ENCODE measurements at regions not wholly inside any gene's neighbourhood (a gene's known extent, or its start where the extent isn't known, plus 50 kb on each side); places are given as distances from the start of the nearest gene placed in this dataset.

DNA sequence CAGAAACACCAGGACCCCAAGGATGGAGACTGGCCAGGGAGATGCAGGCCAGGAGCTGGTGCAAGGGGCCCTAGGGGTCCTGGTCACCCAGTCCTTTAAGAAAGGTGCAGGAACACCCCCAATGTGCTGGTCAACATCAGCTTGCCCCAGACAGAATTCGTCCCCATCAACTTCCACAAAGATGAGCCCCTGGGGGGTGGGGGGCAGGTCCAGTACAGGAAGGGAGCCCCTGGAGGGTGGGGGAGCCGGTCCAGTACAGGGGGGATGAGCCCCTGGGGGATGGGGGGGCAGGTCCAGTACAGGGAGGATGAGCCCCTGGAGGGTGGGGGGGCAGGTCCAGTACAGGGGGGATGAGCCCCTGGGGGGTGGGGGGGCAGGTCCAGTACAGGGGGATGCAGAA is 160.7 kb upstream of the SALL3 start:
- Histone ChIP-seq H3K36me3 (ENCODE audit: control insufficient read depth in 2 of 2, extremely low read depth in 1 of 2, insufficient read depth in 2 of 2, low read length in 2 of 2) (no peaks in the 10 kb centered on the region), H3K9me1 (ENCODE audit: control insufficient read depth, extremely low read depth, insufficient read depth, low read length) (no peaks in the 10 kb centered on the region), H3K27me3 (ENCODE audit: control insufficient read depth, extremely low read depth, insufficient read depth, low read length) (no peaks in the 10 kb centered on the region), H3K9me3 (ENCODE audit: control insufficient read depth, low read depth, low read length) (peaks cover 2% of the 10 kb centered on the region), H3K4me1 (ENCODE audit: control insufficient read depth, extremely low read depth, insufficient read depth, low read length) (no peaks in the 10 kb centered on the region), H3K27ac (ENCODE audit: control insufficient read depth, insufficient read depth, low read length) (no peak overlapping the region), H3K4me3 (ENCODE audit: control insufficient read depth in 2 of 3, extremely low read depth in 1 of 3, insufficient read depth in 2 of 3, low read depth in 1 of 3, low read length in 3 of 3) (no peak overlapping the region), H4K20me1 (ENCODE audit: control insufficient read depth, extremely low read depth, insufficient read depth, low read length) (no peaks in the 10 kb centered on the region), H3K9ac (ENCODE audit: control insufficient read depth, extremely low read depth, insufficient read depth, low read length) (no peak overlapping the region), H3K4me2 (ENCODE audit: control insufficient read depth, extremely low read depth, insufficient read depth, low read depth, low read length) (no peak overlapping the region), H2AFZ (ENCODE audit: control insufficient read depth, low read length) (no peak overlapping the region), H3K79me2 (ENCODE audit: control insufficient read depth, insufficient read depth, low read length) (no peaks in the 10 kb centered on the region)
- FAIRE-seq, result no peak
- DNase-seq (ENCODE audit: low read depth, low spot score), result no peak
- dilution Hi-C loops (cut with MboI; ENCODE audit: extremely low pct_ligation_motif_present, low sequenced_read_pairs), result no loop called here
- TF ChIP-seq, protein P1, sequence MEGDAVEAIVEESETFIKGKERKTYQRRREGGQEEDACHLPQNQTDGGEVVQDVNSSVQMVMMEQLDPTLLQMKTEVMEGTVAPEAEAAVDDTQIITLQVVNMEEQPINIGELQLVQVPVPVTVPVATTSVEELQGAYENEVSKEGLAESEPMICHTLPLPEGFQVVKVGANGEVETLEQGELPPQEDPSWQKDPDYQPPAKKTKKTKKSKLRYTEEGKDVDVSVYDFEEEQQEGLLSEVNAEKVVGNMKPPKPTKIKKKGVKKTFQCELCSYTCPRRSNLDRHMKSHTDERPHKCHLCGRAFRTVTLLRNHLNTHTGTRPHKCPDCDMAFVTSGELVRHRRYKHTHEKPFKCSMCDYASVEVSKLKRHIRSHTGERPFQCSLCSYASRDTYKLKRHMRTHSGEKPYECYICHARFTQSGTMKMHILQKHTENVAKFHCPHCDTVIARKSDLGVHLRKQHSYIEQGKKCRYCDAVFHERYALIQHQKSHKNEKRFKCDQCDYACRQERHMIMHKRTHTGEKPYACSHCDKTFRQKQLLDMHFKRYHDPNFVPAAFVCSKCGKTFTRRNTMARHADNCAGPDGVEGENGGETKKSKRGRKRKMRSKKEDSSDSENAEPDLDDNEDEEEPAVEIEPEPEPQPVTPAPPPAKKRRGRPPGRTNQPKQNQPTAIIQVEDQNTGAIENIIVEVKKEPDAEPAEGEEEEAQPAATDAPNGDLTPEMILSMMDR (optimal IDR thresholded peaks at IDR 0.05 in 1 of 3, IDR thresholded peaks at IDR 0.05 in 1 of 3, conservative IDR thresholded peaks at IDR 0.05 in 1 of 3; ENCODE audit: extremely low read depth in 1 of 3, insufficient read depth in 2 of 3, low read length in 3 of 3), result no peak
- TF ChIP-seq EZH2 (IDR thresholded peaks at IDR 0.05; ENCODE audit: low read length), result no peak

DNA sequence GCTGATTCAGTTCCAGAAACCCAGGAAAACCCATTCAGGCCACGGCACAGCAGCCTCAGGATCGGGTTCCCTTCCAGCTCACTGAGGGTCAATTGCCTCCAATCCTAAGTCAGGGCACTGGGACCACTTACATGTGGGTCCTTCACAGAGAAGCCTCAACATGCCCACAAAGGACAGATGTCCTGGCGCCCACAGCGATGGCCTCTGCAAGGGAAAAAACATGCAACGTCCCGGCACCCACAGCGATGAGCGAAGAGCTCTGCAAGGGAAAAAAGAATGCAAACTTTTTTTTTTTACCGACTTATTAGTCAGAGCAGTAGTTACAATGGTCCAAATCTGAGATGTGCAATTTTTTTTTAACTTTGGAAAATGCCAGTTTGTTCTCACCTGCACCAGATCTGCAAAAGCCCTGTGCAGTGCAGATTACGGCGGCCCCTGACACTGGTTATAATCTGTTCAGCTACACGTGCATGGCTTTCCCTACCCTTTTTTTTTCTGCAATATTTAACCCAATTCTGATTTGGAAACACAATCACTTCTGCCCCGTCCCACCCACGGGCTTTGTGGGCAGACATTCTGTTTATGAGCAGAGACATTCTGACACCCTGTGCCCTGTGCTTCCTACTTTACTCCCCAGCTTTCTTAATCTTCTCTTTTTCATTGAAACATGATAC is 159.3 kb upstream of the SALL3 start:
- Histone ChIP-seq H3K9me1 (ENCODE audit: control insufficient read depth, extremely low read depth, insufficient read depth, low read length) (no peaks in the 10 kb centered on the region), H3K4me2 (ENCODE audit: control insufficient read depth, extremely low read depth, insufficient read depth, low read depth, low read length) (no peak overlapping the region), H3K9me3 (ENCODE audit: control insufficient read depth, low read depth, low read length) (peaks cover 5% of the 10 kb centered on the region), H2AFZ (ENCODE audit: control insufficient read depth, low read length) (no peak overlapping the region), H3K36me3 (ENCODE audit: control insufficient read depth in 2 of 2, extremely low read depth in 1 of 2, insufficient read depth in 2 of 2, low read length in 2 of 2) (no peaks in the 10 kb centered on the region), H3K4me1 (ENCODE audit: control insufficient read depth, extremely low read depth, insufficient read depth, low read length) (no peaks in the 10 kb centered on the region), H3K27me3 (ENCODE audit: control insufficient read depth, extremely low read depth, insufficient read depth, low read length) (no peaks in the 10 kb centered on the region), H3K79me2 (ENCODE audit: control insufficient read depth, insufficient read depth, low read length) (no peaks in the 10 kb centered on the region), H3K9ac (ENCODE audit: control insufficient read depth, extremely low read depth, insufficient read depth, low read length) (no peak overlapping the region), H3K27ac (ENCODE audit: control insufficient read depth, insufficient read depth, low read length) (no peak overlapping the region), H3K4me3 (ENCODE audit: control insufficient read depth in 2 of 3, extremely low read depth in 1 of 3, insufficient read depth in 2 of 3, low read depth in 1 of 3, low read length in 3 of 3) (no peak overlapping the region), H4K20me1 (ENCODE audit: control insufficient read depth, extremely low read depth, insufficient read depth, low read length) (no peaks in the 10 kb centered on the region)
- FAIRE-seq, result no peak
- TF ChIP-seq, protein P1 (optimal IDR thresholded peaks at IDR 0.05 in 1 of 3, IDR thresholded peaks at IDR 0.05 in 1 of 3, conservative IDR thresholded peaks at IDR 0.05 in 1 of 3; ENCODE audit: extremely low read depth in 1 of 3, insufficient read depth in 2 of 3, low read length in 3 of 3), result no peak
- no peak for TF ChIP-seq EZH2 (IDR thresholded peaks at IDR 0.05; ENCODE audit: low read length)
- dilution Hi-C loops (cut with MboI; ENCODE audit: extremely low pct_ligation_motif_present, low sequenced_read_pairs), result no loop called here
- no peak for DNase-seq (ENCODE audit: low read depth, low spot score)

Data from keratinocyte (primary cell).